ENCODE measurements at regions not wholly inside any gene's neighbourhood (a gene's known extent, or its start where the extent isn't known, plus 50 kb on each side); places are given as distances from the start of the nearest gene placed in this dataset.

DNA sequence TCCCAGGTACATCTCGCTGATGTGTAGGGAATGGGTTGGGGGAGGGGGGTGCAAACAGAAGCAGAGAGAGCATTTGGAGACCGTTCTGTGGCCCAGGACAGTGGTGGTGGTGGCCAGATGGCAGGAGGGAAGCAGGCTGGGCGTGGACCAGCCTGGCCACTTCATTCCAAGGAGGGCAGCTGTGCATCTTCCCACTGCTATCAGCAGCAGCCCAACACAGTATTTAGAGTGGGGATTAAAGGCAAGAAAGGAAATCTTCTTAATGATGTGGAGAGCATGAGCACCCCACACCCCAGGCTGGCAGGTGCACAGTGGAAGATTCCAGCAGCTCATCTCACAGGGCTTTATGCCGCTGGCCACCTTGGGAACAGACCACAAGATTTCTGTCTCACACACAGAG, 198.7 kb downstream of the NPHP4 start:
- Histone ChIP-seq H3K27ac (no peak overlapping the region), H3K9me3 (no peaks in the 10 kb centered on the region), H3K36me3 (no peaks in the 10 kb centered on the region), H3K4me1 (no peaks in the 10 kb centered on the region), H3K27me3 (no peaks in the 10 kb centered on the region), H3K4me3 (no peak overlapping the region)
- TF ChIP-seq, protein P1, sequence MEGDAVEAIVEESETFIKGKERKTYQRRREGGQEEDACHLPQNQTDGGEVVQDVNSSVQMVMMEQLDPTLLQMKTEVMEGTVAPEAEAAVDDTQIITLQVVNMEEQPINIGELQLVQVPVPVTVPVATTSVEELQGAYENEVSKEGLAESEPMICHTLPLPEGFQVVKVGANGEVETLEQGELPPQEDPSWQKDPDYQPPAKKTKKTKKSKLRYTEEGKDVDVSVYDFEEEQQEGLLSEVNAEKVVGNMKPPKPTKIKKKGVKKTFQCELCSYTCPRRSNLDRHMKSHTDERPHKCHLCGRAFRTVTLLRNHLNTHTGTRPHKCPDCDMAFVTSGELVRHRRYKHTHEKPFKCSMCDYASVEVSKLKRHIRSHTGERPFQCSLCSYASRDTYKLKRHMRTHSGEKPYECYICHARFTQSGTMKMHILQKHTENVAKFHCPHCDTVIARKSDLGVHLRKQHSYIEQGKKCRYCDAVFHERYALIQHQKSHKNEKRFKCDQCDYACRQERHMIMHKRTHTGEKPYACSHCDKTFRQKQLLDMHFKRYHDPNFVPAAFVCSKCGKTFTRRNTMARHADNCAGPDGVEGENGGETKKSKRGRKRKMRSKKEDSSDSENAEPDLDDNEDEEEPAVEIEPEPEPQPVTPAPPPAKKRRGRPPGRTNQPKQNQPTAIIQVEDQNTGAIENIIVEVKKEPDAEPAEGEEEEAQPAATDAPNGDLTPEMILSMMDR (IDR thresholded peaks at IDR 0.05), result no peak
- no peak for DNase-seq (ENCODE audit: low spot score in 2 of 2)
- intact Hi-C loops (cut with DNase I), result no loop called here

DNA sequence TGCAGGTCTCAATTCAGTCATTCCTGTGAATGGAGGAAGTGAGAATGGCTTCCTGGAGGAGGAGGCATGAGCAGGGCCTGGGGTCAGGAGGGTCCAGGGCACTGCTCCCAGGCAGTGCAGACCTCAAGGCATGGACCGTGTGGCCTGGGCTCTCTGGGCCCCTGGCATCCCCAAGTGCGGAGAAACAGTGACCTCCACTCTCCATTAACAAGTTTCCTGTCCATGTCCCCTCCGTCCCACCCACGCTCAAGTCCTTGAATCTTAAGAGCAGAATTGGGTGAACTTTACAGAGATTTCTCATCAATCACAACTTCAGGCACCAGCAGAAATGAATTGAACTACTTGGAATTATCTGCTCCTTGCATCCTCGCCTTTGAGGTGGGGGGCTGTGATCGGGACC, 211.1 kb downstream of the NPHP4 start:
- TF ChIP-seq, protein P1 (IDR thresholded peaks at IDR 0.05), result no peak

DNA sequence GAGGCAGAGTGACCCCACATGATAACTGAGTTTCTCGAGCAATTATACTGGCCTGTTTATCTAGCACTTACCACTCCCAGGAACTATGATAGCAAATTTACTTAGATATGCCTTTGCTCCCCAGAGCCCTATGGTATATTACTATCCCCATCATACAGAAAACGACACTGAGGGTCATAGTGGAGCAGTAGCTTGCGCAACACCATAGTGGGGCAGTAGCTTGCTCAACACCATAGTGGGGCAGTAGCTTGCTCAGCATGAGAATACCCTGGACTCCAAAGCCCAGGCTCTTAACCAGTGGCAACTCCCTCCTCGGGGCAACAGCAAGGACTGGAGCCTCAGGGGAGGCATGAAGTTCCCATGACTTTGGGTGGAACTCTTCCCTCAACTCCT, 211.9 kb downstream of the NPHP4 start:
- intact Hi-C loops (cut with DNase I), result no loop called here
- H3K9me3 ChIP-seq, result no peaks in the 10 kb centered on the region
- no peaks in the 10 kb centered on the region for H3K27me3 ChIP-seq
- no peak overlapping the region for H3K27ac ChIP-seq
- TF ChIP-seq, protein P1 (IDR thresholded peaks at IDR 0.05), result no peak
- no peak overlapping the region for H3K4me3 ChIP-seq
- H3K36me3 ChIP-seq, result no peaks in the 10 kb centered on the region
- DNase-seq (ENCODE audit: low spot score in 2 of 2), result no peak
- no peaks in the 10 kb centered on the region for H3K4me1 ChIP-seq

More for the DNA sequence above, 211.1 kb downstream of the NPHP4 start:
- no peak for DNase-seq (ENCODE audit: low spot score in 2 of 2)
- no peak overlapping the region for H3K4me3 ChIP-seq
- no peaks in the 10 kb centered on the region for H3K27me3 ChIP-seq
- H3K36me3 ChIP-seq, result no peaks in the 10 kb centered on the region
- intact Hi-C loops (cut with DNase I), result no loop called here
- no peaks in the 10 kb centered on the region for H3K4me1 ChIP-seq
- H3K9me3 ChIP-seq, result no peaks in the 10 kb centered on the region
- no peak overlapping the region for H3K27ac ChIP-seq

DNA sequence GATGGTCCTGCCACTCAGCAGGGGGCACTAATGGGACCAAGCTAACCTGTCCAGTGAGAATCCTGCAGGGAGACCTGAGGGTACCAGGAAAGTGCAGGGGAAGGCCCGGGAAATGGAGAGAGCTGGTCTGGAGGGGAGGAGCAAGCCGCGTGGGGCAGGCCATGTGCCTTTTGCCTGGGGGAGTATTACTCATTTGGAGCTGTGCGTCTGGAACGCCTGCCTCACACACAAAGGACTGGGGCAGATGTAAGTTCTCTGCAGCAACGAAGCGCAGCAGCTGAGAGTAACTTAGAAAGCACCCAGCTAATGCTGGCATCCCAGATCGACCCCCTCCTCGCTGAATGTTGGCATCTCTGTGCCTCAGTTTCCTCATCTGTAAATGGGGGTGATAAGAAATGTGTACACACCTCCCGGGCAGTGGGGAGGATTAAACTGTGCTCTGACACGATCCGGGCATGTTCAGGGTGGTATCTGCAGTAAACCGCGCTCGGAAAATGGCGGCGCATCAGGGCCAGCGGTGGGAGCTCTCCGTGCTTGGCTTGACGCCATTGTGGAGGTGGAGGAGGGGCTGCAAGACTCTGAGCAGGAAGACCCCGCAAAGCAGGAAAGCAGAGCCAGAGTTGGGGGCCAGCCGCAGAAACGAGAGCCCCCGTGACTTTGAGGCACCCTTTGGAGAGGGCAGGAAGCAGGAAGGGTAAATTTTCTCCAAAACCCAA, 212.5 kb downstream of the NPHP4 start:
- Histone ChIP-seq H3K27ac (no peak overlapping the region), H3K4me1 (no peaks in the 10 kb centered on the region), H3K36me3 (no peaks in the 10 kb centered on the region), H3K9me3 (no peaks in the 10 kb centered on the region), H3K4me3 (no peak overlapping the region), H3K27me3 (no peaks in the 10 kb centered on the region)
- TF ChIP-seq, protein P1 (IDR thresholded peaks at IDR 0.05), result no peak
- no peak for DNase-seq (ENCODE audit: low spot score in 2 of 2)
- intact Hi-C loops (cut with DNase I), result no loop called here

DNA sequence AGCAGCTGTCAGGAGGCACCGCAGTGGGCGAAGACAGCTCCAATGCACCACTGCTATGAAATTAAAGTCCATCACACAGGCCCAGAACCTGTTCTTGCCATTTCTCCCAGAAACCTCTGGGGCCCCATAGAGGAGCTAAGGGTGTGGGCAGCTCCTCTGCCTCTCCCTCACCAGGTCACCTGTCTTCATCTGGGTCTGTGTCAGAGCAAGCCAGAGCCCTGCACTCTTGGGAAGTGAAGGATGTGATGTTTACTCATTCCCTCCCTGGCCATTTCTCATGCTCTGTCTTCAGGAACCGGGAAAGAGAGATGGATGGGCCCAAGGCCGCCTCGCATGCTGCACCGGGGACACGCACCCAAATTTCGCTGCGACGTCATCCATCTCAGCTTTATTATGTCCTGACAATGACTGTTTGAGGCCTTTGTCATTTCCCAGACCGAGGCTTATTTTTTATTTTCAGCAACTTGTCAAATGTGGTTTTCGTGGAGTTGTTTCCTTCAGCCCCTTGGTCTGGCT, 216.1 kb downstream of the NPHP4 start:
- H3K27me3 ChIP-seq, result no peaks in the 10 kb centered on the region
- no peaks in the 10 kb centered on the region for H3K4me1 ChIP-seq
- no peaks in the 10 kb centered on the region for H3K36me3 ChIP-seq
- no peak overlapping the region for H3K4me3 ChIP-seq
- H3K9me3 ChIP-seq, result no peaks in the 10 kb centered on the region
- TF ChIP-seq, protein P1 (IDR thresholded peaks at IDR 0.05), result no peak
- no peak overlapping the region for H3K27ac ChIP-seq
- DNase-seq (ENCODE audit: low spot score in 2 of 2), result no peak
- intact Hi-C loops (cut with DNase I), result no loop called here
